G401.6 (cell line): ENCODE measurements at regions not wholly inside any gene's neighbourhood (a gene's known extent, or its start where the extent isn't known, plus 50 kb on each side); places are given as distances from the start of the nearest gene placed in this dataset.
"Not testable (repeated sequence)": the region's sequence is repeated elsewhere in the genome, so short reads cannot be mapped to it uniquely, and the experiment has no call there.

Experiments used
- FAIRE-seq: peaks from 2 replicates; lab custom pipeline; 2012; peaks lifted over from hg19 to GRCh38; lab: Jason Lieb, UNC

DNA sequence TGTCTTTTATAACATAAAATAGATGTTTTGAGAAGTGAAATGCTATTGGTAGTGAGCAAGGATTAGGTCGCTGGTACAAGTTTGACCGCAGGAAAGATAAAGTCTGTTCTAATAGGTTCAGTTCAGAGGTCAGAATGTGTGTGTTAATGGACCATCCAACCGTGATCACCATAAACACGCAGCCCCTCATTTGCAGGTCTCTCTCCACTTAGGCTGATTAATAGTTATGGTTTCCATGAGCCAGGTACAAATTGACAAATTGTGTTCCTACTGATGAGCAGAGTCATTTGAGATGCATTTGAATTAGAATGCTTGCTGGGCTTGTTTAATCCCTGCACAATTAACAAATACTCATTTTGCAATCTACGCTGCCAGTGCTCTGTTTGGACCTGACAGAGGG, 318.1 kb upstream of the GOT2 start:
- no peak for FAIRE-seq

GRCh38 chr16:59048876-59049275, 314.8 kb upstream of the GOT2 start:
- no peak for FAIRE-seq

DNA sequence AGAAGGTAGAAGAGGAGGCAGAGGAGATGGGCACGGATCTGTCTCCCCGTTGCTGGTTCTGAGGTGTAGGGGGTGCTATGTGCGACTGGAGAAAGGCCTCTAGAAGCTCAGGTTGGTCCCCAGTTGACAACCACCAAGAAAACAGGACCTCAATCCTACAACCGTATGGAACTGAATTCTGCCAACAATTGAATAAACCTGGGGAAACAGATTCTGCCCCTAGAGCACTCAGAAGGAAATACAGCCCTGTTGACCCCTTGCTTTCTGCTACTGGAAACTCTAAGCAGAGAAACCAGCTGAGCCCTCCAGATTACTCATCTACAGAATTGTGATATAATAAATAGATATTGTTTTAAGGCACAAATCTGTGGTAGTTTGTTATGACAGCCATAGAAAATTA, 313.0 kb upstream of the GOT2 start:
- no peak for FAIRE-seq

DNA sequence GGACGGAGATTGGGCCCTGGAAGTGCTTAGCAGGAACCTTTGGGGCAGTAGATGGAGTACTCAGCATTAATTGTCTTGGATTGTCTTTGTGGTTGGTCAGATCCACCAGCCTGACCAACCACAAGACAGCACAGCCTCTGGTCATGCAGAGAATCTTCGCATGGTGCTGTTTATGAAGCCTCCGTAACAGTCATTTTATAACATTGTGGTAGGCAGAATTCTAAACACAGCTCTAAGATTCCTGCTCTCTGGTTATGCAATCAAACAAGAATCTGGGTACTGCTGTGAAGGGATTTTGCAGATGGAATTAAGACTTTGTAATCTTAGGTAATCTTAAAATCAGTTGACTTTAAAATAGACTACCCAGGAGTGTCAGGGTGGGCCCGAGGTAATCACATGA, 312.2 kb upstream of the GOT2 start:
- no peak for FAIRE-seq

- no peak for FAIRE-seq
Observed at GRCh38 chr16:59045501-59045900, 311.4 kb upstream of the GOT2 start.

DNA sequence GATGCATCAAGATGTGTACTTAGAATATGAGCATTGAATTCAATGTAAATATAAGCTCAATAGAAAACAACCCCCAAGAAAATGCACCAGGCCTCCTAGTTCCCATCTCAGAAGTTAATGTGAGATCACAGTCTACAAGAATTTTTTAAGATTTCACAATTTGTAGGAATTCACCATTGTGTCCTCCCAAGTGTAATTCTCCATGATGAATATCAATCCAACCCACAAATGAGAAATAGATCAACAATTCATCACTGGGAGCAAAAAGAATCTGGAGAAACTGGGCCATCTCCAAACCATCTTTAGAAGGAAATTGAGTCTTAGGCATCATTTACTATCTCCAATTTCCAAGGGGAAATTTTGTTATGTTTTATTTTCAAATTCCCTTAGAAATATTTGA, 310.5 kb upstream of the GOT2 start:
- FAIRE-seq: no peak

GRCh38 chr16:59042301-59042700, 308.2 kb upstream of the GOT2 start:
- FAIRE-seq: no peak

- FAIRE-seq: no peak
Observed at GRCh38 chr16:59039066-59039720, 305.1 kb upstream of the GOT2 start.

- FAIRE-seq: no peak
Observed at GRCh38 chr16:59030923-59031485, 296.9 kb upstream of the GOT2 start.

DNA sequence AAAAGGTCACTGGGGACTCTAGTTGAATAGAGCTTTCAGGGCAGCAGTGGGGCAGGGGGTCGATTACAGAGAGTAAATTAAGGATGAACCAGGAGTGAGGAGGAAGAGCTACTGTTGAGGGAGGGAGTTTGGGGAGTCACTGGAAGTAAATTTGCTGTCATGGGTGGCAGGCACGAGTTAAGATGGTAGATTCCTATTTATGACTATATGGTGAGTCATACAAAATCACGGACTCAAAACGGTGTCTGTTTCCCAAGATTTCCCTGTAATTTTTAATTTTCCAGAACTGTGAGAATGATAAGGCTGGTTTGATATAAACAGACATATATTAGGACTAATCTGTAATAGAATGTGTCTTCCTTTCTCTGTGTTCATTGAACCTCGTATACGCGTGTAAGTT, 287.6 kb upstream of the GOT2 start:
- no peak for FAIRE-seq

DNA sequence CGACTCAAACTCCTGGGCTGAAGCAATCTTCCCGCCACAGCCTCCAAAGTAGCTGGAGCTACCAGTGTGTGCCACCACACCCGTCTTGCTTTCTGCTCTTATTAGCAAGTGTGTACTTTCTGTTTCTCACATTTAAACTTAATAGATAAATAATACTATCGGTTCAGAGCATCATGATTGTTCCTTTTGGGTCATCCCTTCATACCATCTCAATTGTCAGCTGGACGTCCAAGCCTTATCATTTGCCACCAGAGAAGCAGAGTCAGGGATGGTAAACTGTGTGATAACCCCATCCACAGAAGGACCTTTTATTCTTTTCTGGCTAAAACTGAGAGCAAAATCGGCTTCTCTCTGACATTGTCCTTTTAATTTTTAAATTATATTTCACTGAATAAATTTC, 279.8 kb upstream of the GOT2 start:
- FAIRE-seq: no peak

- no peak for FAIRE-seq
Observed at GRCh38 chr16:58999762-59000161, 265.6 kb upstream of the GOT2 start.

DNA sequence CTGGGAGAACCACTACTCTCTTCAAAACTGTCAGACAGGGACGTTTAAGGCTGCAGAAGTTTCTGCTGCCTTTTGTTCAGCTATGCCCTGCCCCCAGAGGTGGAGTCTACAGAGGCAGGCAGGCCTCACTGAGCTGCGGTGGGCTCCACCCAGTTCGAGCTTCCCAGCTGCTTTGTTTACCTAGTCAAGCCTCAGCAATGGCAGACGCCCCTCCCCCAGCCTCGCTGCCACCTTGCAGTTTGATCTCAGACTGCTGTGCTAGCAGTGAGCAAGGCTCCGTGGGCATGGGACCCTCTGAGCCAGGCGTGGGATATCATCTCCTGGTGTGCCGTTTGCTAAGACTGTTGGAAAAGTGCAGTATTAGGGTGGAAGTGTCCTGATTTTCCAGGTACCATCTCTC, 258.6 kb upstream of the GOT2 start:
- not testable (repeated sequence) for FAIRE-seq

DNA sequence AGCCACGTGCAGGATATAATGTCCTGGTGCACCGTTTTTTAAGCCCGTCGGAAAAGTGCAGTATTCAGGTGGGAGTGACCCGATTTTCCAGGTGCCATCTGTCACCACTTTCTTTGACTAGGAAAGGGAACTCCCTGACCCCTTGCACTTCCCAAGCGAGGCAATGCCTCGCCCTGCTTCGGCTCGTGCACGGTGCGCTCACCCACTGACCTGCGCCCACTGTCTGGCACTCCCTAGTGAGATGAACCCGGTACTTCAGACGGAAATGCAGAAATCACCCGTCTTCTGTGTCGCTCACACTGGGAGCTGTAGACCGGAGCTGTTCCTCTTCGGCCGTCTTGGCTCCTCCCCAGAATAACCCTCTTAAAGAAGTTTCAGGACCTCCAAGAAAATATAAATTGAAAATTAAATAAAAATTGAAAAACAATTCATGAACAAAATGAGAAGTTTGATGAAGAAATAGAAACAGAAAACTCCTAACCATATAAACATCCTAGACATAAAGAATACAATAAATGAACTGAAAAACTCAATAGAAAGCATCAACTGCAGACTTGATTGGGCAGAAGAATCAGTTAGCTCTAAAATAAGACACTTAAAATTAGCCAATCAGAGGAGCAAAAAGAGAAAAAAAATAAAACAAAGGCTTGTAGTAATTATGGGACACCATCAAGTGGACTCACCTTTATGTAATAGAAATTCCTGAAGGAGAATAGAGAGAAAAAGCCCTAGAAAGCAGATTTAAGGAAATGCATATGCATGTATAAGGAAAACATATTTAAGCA, 249.3 kb upstream of the GOT2 start:
- FAIRE-seq: not testable (repeated sequence)

DNA sequence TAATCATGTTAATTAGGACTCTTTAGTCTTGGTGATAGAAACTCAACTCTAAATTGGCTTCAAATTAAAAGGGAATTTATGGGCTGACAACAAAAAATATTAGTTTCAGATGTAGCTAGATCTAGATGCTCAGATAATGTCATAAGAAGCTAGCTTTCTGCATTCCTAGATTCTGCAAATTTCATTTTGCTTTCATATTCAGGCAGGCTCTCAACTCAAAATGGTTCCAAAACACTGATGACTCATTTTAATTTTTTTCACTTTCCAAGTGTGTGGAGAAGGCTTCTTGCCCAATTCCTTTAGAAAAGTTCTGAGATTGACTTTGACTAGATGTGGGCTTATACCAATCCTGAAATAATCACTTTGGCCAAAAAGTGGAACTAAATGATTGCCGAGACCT, 236.7 kb upstream of the GOT2 start:
- no peak for FAIRE-seq

DNA sequence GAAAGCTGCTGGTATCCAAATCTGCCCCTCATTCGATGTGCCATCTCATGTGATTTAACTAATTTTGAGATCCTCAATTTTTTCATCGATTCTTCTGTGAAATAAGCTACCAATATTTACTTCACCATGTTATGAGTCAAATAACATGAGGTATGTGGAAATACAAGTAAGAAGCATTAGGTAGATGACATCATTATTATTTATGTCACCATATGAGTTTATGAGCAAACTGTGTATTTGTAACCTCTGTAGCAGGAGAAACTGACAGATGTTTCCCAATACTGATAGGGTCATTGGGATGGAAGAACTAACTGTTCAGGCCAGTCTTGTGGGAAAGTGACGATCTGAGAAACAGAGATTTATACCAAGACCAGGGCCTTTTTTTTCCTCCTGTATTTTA, 229.4 kb upstream of the GOT2 start:
- no peak for FAIRE-seq

GRCh38 chr16:58962811-58963210, 228.7 kb upstream of the GOT2 start:
- FAIRE-seq: no peak

DNA sequence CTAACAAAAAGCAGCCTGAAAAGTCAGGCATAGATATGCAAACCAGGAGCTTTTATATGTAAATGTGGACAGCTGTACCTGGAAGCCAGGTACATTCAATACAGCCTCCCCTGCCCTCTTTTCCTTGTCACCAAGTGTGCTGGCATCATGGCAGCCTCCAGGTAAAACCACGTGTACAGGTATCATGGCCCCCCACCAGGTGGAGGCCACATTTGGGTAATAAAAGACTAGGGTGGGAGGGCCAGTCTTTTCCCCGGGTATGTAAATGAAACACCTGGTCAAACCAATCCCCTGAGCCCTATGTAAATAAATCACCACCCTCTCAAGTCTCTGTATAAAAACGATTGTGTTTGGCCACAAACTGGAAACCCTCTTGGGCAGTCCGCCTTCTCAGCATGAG, 226.4 kb upstream of the GOT2 start:
- no peak for FAIRE-seq

DNA sequence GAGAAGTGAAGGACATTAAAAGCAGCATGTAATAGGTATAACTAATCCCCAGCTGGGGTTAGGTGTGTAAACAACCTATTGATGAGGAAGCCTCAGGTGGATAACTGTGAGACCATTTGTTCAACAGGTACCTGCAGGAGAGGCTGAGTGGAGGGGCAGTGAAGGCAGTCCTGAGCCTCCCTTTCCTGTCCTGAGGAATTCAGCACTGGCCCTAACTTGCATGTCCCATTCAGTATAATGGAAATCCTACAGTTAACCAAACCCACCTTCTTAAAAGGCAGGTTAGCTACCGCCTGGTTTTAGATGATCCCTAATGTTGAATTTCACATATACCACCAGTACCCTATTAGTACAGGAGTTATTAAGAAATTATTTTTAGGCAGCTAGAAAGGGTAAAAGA, 225.9 kb upstream of the GOT2 start:
- FAIRE-seq: no peak

- no peak for FAIRE-seq
Observed at GRCh38 chr16:58958749-58959148, 224.6 kb upstream of the GOT2 start.

DNA sequence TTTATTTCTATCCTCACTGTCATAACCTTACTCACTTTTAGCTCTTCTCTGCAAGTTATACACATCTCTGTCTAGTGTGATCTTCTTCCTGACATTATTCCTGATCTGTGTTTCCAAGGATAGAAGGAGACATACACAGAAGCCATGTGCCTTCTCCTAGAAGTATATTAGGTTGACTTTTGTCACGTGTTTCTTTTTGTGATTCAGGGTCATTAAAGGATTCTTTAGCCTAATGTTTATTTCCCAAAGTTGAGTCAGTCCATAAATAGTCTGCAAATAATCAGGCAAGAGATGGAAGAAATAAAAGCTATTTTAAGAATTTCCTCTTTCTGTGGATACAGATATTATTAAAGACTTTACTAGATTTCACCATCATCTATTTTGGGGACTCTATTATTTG, 214.1 kb upstream of the GOT2 start:
- FAIRE-seq: no peak

DNA sequence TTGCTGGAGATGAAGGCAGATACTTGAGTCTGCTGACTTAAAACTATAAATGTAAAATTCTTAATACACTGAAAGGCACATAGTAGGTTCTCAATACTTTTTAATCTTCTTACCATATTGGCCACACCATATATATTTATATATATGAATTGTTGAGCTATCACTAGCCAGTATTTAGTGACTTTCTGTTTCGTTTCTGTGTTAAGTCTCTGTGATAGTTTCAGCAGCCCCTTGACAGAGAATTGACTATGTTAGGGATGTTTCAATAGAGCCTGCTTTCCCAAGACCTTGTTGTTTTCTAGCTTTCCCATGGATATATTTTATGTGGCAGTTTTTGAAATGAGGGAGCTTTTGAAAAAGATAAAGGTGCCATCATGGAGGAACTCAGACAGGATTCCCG, 206.5 kb upstream of the GOT2 start:
- no peak for FAIRE-seq

- no peak for FAIRE-seq
Observed at GRCh38 chr16:58938811-58939210, 204.7 kb upstream of the GOT2 start.

- no peak for FAIRE-seq
Observed at GRCh38 chr16:58937661-58938060, 203.5 kb upstream of the GOT2 start.
